NCI-H82 (cell line): ENCODE measurements at regions not wholly inside any gene's neighbourhood (a gene's known extent, or its start where the extent isn't known, plus 50 kb on each side); places are given as distances from the start of the nearest gene placed in this dataset.

Source experiments
- DNase-seq: peaks from one replicate; lab custom pipeline; 2025; lab: John Stamatoyannopoulos, UW

DNA sequence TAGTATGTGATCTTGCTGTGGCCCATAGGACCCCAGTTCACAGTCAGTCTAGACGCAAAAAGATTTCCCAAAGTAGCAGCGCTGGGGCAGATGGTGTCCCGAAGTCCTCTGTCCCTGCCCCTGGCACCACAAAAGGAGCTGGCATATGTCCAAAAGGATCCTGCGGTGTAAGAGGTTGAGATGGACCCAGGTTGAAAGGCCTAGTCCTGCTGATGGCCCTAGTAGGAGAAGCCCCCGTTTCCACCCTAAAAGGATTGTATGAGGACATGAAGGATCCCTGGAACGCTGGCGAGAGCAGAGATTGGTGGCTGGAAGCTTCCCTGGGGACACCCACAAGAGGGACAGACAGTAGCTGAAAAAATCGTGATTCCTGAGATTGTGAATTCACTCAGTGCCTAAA lies 58.0 kb upstream of the DCAF8L1 start:
- DNase-seq: no peak
